HUDEP-2 (cell line): ENCODE measurements at regions not wholly inside any gene's neighbourhood (a gene's known extent, or its start where the extent isn't known, plus 50 kb on each side); places are given as distances from the start of the nearest gene placed in this dataset.

ENCODE experiments used
- DNase-seq, 76 experiments: peaks; one replicate each; lab custom pipeline; 2025; ENCODE audit not compliant: unreplicated experiment in 76 of 76; lab: John Stamatoyannopoulos, UW

GRCh38 chr21:27164208-27165177 lies 197.6 kb upstream of the ADAMTS5 start:
- DNase-seq: no peak

DNA sequence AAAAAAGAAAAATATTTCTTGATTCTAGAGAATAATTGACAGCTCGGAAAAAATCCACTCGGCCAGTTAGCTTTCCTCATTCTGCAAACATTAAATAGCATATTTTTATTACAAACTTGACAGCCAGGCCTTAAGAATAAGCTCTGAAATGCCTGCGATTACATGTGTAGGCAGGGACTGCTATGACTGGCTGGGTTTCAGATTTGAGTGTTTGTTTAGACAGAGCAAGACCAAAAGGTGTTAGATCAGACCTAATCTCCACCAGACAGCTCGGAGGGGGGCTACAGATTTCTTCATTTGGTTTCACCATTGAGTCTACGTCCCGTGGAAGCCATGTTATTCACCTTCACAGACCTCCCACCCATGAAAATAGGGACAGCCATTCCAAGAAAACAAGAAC lies 192.1 kb upstream of the ADAMTS5 start:
- no peak for DNase-seq

GRCh38 chr21:27157097-27157496 lies 190.2 kb upstream of the ADAMTS5 start:
- DNase-seq: no peak

DNA sequence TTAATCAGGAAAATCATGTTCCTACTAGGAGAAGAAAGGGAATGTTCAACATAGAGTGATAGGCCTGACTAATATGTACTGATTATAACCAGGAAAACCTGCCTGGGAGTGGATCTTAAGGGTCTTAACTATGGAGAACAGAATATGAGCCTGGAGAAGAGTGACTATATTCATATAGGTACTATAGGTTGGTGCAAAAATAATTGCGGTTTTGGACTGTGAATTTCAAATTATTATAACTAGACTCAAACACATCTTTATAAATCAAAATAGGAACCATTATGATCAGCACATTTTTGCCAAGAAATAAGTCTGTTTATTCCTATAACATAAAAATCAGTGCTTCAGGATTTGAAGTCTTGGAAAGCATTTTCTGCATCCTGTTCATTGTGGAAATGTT lies 189.8 kb upstream of the ADAMTS5 start:
- no peak for DNase-seq

GRCh38 chr21:27155130-27155500 lies 188.2 kb upstream of the ADAMTS5 start:
- no peak for DNase-seq

DNA sequence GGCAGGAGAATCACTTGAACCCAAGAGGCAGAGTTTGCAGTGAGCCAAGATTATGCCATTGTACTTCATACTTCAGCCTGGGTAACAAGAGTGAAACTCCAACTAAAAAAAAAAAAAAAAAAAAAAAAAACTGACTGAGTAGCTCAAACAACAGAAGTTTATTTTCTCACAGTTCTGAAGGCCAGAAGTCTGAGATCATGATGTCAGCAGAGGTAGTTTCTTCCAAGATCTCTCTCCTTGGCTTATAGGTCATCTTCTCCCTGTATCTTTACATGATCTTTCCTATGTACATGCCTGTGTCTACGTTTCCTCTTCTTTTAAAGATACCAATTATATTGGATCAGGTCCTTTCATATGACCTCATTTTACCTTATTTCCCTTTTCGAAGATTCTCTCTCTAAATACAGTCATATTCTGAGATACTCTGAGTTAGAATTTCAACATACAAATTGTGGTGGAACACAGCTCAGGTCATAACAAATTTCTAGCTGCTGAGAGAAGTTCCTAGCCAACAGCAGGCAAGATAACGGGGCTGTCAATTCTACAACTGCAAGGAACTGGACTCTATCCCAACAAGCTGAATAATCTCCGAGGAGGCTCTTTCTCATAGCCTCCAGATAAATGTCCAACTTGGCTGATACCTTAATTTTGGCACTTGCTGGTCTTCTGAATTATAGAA lies 187.7 kb upstream of the ADAMTS5 start:
- DNase-seq: no peak

GRCh38 chr21:27152996-27153395 lies 186.1 kb upstream of the ADAMTS5 start:
- no peak for DNase-seq

- no peak for DNase-seq
Measured at GRCh38 chr21:27149034-27149433, 182.1 kb upstream of the ADAMTS5 start.

GRCh38 chr21:27146268-27146667 lies 179.4 kb upstream of the ADAMTS5 start:
- DNase-seq: no peak

DNA sequence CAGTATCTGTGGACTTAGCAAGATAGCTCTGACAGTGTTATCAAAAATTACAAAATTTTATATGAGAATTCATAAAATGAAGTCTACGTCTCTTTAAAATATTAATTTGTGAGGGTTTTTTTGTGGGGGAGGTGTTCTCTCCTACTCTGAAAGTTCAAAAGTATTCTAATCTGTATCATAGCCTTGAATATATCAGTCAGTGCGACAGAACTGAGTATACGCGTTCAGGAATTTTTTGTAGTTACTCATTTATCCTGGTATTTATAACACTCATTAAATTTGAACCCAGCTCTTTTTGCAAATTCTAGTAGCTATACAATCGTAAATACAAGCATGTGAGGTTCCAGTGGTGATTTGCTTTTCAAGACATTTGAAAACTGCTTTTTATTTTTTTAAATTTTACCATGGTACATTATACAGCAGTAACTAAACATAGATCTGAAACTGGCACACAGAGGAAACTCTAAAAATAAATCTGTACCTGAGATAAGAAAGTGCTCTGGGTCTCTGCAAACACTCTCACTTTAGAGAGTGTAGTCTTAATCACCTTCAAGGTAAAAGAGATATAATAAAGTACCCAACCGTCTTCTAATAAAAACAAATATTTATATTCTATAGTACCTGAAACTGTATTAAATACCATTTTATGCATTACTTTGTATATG lies 178.4 kb upstream of the ADAMTS5 start:
- no peak for DNase-seq

GRCh38 chr21:27143476-27143875 lies 176.6 kb upstream of the ADAMTS5 start:
- no peak for DNase-seq

- no peak for DNase-seq
Measured at GRCh38 chr21:27139526-27139925, 172.6 kb upstream of the ADAMTS5 start.

- no peak for DNase-seq
Measured at GRCh38 chr21:27134516-27134915, 167.6 kb upstream of the ADAMTS5 start.

GRCh38 chr21:27132266-27132665 lies 165.4 kb upstream of the ADAMTS5 start:
- DNase-seq: no peak

DNA sequence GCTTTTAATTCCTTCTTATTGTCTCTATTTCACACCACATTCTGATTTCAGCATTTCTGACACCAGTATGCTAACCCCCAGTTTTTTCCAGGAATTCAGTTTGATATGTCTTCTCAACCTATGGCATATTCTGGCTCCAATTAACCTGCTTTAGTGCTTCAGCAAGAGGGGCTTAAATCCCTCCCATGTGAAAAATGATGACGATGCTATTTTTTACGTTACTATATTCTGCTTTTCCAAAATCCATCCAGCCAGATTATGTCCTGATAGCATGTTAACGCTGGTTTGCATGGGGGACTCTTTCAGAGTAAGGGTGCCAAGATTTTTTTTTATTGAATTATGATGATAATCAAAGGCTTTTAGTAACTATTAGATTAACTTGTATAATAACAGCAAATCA lies 163.3 kb upstream of the ADAMTS5 start:
- no peak for DNase-seq

- DNase-seq: no peak
Measured at GRCh38 chr21:27129694-27130093, 162.8 kb upstream of the ADAMTS5 start.

DNA sequence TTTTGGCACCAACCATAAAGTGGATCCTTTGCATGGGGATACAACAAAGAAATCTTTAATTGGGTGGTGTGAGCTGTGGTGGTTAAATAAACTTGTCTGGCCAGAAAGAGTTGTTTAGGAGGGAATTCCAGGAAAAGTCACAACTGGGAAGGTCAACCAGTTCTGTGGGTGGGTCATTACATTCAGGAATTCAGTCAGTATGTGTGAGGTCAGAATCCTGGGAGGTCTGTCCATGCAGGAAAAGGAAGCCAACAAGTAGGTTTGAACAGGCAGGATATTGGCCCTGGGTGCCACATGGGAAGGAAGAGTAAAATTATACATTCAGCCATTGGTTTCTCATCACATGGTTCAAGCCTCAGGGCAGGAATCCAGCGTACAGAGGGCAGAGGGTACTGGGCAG lies 162.3 kb upstream of the ADAMTS5 start:
- DNase-seq: no peak

- DNase-seq: no peak
Measured at GRCh38 chr21:27126140-27126539, 159.3 kb upstream of the ADAMTS5 start.

GRCh38 chr21:27122686-27123085 lies 155.8 kb upstream of the ADAMTS5 start:
- no peak for DNase-seq

DNA sequence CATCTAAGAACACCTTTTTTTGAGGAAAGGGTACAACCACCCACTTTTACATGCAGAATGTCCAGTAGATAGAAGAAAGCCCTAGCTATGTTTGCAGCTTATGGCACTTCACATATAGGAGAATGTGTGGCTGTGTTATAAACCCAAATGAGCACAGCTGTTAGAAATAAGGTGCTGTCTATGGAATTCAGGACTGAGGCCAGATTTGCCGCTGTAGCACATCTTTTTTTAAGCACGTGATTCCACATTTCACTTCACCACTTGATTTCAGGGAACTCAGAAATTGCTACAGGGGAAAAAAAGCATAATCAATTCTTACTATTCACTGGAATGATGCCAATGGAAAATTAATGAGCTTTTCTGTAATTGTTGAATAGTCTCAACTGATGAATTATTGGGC lies 147.2 kb upstream of the ADAMTS5 start:
- DNase-seq: no peak

- no peak for DNase-seq
Measured at GRCh38 chr21:27112186-27112585, 145.3 kb upstream of the ADAMTS5 start.

DNA sequence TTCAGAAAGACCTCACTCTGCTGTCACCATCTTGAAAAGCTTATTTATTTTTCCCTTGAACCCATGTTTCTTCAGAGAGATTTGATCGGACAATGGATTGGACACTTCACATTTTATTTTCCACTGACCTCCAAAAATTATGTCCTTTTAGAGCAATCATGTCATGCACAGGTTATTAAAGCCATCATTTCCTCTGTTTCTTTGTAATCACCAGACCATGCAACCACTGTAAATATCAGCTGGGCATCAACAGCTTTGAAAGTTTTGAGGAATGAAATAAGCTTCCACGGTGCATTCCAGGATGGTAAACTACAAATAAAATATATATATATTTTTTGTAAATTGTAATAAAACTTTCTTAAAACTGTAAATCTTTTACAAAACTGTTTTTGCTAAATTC lies 144.1 kb upstream of the ADAMTS5 start:
- DNase-seq: no peak
